ENCODE measurements at regions not wholly inside any gene's neighbourhood (a gene's known extent, or its start where the extent isn't known, plus 50 kb on each side); places are given as distances from the start of the nearest gene placed in this dataset.

GRCh38 chr6:170165085-170165470, 125.8 kb downstream of the DLL1 start:
- Histone ChIP-seq H3K27me3 (ENCODE audit: control insufficient read depth, insufficient read depth, low read length) (no peaks in the 10 kb centered on the region), H3K4me3 (ENCODE audit: low read depth, low read length) (no peak overlapping the region), H3K36me3 (ENCODE audit: control insufficient read depth, insufficient read depth, low read length) (no peaks in the 10 kb centered on the region)
- no peak for DNase-seq (ENCODE audit: low read depth)
- TF ChIP-seq, protein P1, sequence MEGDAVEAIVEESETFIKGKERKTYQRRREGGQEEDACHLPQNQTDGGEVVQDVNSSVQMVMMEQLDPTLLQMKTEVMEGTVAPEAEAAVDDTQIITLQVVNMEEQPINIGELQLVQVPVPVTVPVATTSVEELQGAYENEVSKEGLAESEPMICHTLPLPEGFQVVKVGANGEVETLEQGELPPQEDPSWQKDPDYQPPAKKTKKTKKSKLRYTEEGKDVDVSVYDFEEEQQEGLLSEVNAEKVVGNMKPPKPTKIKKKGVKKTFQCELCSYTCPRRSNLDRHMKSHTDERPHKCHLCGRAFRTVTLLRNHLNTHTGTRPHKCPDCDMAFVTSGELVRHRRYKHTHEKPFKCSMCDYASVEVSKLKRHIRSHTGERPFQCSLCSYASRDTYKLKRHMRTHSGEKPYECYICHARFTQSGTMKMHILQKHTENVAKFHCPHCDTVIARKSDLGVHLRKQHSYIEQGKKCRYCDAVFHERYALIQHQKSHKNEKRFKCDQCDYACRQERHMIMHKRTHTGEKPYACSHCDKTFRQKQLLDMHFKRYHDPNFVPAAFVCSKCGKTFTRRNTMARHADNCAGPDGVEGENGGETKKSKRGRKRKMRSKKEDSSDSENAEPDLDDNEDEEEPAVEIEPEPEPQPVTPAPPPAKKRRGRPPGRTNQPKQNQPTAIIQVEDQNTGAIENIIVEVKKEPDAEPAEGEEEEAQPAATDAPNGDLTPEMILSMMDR (IDR thresholded peaks at IDR 0.05; ENCODE audit: insufficient read depth, low read length, severe bottlenecking) = no peak
- FAIRE-seq = no peak

DNA sequence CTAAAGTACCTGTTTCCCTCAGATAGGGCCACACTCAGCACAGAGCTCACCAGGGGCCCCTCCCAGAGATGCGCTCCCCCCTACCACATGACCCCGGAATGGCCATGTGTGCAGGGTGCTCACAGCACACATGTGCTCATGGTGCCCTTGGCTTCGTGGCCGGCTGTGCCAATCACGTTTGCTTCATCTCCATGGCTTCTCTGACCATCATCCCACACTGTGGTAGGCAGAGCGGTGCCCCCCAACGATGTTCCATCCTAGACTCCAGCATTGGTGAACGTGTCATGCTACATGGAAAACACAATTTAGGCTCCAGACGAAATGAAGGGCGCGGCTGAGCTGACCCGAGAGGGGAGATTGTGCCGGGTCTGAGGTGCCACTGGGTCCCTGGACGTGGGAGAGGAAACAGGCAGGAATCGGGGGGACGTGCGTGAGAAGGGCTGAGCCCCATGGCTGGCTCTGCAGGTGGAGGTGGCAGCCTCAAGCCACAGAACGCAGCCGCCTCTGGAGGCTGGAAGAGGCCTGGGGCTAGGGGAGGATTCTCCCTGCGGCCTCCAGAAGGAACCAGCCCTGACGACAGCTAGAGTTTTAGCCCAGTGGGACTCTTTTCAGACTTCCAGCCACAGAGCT, 126.5 kb downstream of the DLL1 start:
- no peak for FAIRE-seq

DNA sequence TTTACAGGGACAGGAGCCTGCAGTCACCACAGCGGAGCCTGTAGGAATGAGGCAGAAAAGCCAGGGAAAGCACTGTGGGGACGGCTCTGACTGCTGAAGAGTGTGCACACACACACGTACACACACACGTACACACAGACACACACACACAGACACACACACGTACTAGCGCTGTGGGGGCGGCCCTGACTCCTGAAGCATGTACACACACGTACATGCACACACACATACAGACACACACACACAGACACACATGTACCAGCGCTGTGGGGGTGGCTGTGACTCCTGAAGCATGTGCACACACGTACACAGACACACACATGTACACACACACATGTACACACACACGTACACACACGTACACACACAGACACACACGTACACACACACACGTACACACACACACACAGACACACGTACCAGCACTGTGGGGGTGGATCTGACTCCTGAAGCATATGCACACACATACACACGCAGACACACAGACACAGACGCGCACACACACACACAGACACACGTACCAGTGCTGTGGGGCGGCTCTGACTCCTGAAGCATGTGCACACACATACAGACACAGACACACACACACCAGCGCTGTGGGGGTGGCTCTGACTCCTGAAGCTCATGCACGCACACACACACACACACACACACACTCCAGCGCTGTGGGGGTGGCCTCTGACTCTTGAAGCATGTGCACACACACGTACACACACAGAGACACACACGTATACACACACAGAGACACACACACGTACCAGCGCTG, 127.3 kb downstream of the DLL1 start:
- TF ChIP-seq, protein P1 (IDR thresholded peaks at IDR 0.05; ENCODE audit: insufficient read depth, low read length, severe bottlenecking) = no peak
- no peaks in the 10 kb centered on the region for H3K27me3 ChIP-seq (ENCODE audit: control insufficient read depth, insufficient read depth, low read length)
- DNase-seq (ENCODE audit: low read depth) = no peak
- H3K36me3 ChIP-seq (ENCODE audit: control insufficient read depth, insufficient read depth, low read length) = no peaks in the 10 kb centered on the region
- peak; percentile 77 for FAIRE-seq
- H3K4me3 ChIP-seq (ENCODE audit: low read depth, low read length) = no peak overlapping the region

More for the DNA sequence above, 126.5 kb downstream of the DLL1 start:
- DNase-seq (ENCODE audit: low read depth) = no peak
- TF ChIP-seq, protein P1 (IDR thresholded peaks at IDR 0.05; ENCODE audit: insufficient read depth, low read length, severe bottlenecking) = no peak
- Histone ChIP-seq H3K4me3 (ENCODE audit: low read depth, low read length) (no peak overlapping the region), H3K36me3 (ENCODE audit: control insufficient read depth, insufficient read depth, low read length) (no peaks in the 10 kb centered on the region), H3K27me3 (ENCODE audit: control insufficient read depth, insufficient read depth, low read length) (no peaks in the 10 kb centered on the region)

DNA sequence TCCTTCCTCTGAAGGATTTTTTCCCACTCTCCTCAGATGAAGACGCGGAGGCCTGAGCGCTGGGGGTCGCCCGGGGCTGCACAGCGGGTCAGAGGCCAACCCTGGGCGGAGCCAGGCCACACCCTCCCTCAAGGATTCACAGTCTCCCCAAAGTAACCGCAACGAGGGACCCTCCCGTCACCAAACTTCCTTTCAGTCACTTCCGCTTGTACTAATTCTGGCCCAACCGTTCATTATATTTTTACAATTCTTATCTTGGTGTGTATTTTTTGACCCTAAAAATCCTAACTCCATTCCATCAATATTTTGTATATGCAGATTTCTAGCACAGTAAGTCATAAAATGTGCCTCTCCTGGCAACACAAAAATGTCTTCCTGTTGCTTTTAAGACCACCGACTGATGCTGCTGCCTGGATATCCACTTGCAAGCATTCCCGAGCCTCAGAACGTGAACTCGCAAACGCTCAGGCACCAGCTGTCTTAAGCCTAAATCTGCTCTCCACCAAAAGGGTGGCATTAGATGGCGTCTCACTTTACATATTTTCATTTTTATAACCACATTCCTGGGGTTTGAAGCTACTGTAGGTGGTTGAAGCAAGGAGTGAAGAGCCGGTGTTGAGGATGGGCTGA, 128.0 kb downstream of the DLL1 start:
- Histone ChIP-seq H3K27me3 (ENCODE audit: control insufficient read depth, insufficient read depth, low read length) (no peaks in the 10 kb centered on the region), H3K4me3 (ENCODE audit: low read depth, low read length) (no peak overlapping the region), H3K36me3 (ENCODE audit: control insufficient read depth, insufficient read depth, low read length) (no peaks in the 10 kb centered on the region)
- no peak for FAIRE-seq
- TF ChIP-seq, protein P1 (IDR thresholded peaks at IDR 0.05; ENCODE audit: insufficient read depth, low read length, severe bottlenecking) = no peak
- no peak for DNase-seq (ENCODE audit: low read depth)

DNA sequence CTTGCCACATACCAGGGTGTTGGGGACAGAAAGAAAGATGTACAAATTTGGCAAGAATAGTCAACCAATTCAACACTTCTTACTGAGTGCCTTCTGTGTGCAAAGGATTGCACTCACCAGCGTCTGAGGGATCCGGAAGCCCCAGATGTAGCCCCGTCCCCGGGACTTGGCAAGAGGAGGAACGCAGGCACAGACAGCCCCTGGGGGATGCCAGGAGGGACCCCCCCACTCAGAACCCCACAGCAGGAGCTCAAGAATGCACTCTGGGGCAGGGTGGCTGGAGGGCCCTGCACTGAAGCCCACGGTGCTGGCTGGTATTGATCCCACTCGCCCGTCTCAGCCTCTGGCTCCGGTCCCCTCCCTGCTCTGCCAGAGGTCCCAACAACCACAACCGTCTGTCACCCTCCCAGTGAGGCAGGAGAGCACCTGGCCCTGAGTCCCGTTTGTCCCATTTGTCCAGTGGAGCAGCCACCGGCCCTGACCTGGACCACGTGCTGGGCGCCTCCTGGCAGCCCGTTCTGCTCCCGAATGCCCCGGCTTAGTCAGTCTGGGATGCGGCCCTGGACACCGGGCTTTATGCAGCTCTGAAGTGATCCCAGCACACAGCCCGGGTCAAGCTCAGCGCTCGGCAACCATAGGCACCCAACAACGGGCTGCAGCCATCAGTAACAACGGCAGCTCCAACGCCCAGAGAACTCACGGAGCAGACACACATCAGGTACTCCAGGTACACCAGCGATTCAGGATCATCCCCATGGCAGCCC, 128.7 kb downstream of the DLL1 start:
- no peak overlapping the region for H3K4me3 ChIP-seq (ENCODE audit: low read depth, low read length)
- H3K27me3 ChIP-seq (ENCODE audit: control insufficient read depth, insufficient read depth, low read length) = no peaks in the 10 kb centered on the region
- no peaks in the 10 kb centered on the region for H3K36me3 ChIP-seq (ENCODE audit: control insufficient read depth, insufficient read depth, low read length)
- no peak for DNase-seq (ENCODE audit: low read depth)
- TF ChIP-seq, protein P1 (IDR thresholded peaks at IDR 0.05; ENCODE audit: insufficient read depth, low read length, severe bottlenecking) = no peak
- FAIRE-seq = no peak
